Pulmonary artery endothelial cell (primary cell): ENCODE measurements at regions not wholly inside any gene's neighbourhood (a gene's known extent, or its start where the extent isn't known, plus 50 kb on each side); places are given as distances from the start of the nearest gene placed in this dataset.

Source experiments
- DNase-seq: peaks from one replicate; pipeline ENCODE4 v3.0.0-alpha.2; 2011; ENCODE audit warnings: low read depth, low spot score

- no peak for DNase-seq
Measured at GRCh38 chr11:69393178-69393832, 88.2 kb upstream of the LINC01488 start.

GRCh38 chr11:69393865-69394233 lies 87.6 kb upstream of the LINC01488 start:
- DNase-seq: no peak

GRCh38 chr11:69394234-69394868 lies 87.1 kb upstream of the LINC01488 start:
- no peak for DNase-seq

DNA sequence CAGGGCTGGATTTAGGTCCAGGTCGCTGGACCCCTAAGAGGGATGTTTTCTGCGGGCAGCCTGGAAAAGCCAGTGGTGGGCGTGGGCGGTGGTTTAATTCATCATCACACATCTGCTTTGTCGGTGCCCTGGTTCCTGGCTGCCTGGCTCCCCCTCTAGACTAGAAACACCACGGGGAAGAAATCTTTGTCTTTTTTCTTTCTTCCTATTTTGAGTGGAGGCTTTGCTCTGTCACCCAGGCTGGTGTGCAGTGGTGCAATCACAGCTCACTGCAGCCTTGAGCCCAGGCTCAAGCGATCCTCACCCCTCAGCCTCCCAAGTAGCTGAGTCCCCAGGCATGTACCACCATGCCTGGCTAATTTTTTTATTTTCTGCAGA lies 86.6 kb upstream of the LINC01488 start:
- no peak for DNase-seq

DNA sequence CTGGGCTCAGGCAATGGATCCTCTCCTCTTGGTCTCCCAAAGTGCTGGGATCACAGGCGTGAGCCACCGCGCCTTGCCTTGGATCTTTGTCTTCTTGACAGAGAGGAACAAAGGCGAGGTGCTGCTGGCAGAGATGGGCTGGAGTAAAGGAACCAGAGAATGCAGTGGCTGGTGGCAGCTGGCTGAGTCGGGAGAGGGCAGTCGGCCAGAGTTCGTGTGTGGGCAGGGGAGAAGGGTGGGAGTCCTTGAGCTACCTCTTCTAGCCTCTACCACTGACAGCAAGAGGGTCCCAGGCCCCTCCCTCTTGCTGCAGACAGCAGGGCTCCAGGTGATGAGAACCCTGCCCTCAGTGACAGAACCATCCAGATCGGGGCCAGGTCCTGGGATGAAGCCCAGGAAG lies 86.2 kb upstream of the LINC01488 start:
- DNase-seq: no peak

GRCh38 chr11:69396051-69396947 lies 85.2 kb upstream of the LINC01488 start:
- no peak for DNase-seq

- no peak for DNase-seq
Measured at GRCh38 chr11:69396948-69397307, 84.5 kb upstream of the LINC01488 start.

DNA sequence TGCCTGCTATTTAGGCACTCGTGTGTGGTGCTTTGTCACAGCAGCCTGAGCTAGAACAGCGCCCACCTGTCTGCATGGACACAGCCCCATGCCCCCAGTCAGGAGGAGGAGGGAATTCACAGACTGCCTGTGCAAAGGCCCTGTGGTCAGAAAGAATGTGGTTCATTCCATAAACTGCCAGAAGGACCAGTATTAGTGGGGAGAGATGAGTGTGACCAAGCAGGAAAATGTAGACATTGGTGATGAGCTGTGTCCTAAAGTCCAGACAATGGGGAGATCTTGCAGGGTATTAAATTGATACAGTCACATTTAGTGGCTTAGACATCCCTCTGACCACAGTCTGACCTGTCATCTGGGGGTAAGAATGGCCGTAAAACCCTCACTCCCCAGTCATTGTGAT lies 83.7 kb upstream of the LINC01488 start:
- no peak for DNase-seq

DNA sequence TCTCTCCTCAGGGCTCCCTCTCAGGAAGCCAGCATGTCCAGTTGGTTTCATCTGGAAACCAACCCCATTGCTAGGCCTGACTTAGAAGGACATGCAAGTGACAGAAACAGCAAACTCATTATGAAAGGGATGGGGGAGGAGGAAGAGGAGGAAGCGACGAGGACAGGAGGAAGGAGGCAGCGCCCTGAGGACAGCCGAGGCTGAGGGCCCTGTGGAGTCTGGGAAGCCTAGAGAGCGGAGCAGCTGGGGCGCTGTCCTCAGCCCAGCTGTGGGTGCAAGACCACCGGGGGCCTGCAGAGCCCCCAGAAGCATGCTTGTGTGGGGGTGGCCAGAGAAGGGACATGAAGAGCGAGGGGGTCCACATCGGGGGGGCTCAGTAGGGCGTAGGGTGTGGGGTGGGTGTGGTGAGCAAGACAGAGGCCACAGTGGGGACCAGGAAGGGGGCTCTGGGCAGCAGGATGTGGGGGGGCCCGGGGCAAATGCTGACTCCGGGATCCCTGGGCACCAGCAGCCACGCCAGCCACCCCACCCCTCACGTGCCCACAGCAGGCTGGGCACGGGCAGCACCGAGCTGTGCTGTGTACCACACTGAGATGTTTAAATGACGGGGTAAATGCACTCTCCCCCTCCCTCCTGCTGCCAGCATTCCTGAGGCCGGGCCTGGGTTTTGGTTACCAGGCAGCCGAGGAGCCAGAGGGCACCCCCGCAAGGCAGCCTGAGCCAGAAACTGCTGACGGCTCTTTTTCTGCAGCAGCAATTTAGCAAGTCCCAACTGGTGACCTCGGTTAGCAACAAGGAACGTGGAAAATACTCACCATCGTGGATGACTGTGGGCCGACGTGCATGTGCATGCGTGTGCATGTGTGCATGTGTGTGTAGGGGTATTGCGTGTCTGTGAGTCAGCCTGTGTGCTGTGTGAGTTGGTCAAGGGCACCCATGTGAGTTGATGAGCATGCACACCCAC lies 82.7 kb upstream of the LINC01488 start:
- DNase-seq: no peak

GRCh38 chr11:69400140-69400539 lies 81.3 kb upstream of the LINC01488 start:
- no peak for DNase-seq

GRCh38 chr11:69400771-69401590 lies 80.5 kb upstream of the LINC01488 start:
- DNase-seq: no peak

GRCh38 chr11:69401715-69402114 lies 79.7 kb upstream of the LINC01488 start:
- no peak for DNase-seq

DNA sequence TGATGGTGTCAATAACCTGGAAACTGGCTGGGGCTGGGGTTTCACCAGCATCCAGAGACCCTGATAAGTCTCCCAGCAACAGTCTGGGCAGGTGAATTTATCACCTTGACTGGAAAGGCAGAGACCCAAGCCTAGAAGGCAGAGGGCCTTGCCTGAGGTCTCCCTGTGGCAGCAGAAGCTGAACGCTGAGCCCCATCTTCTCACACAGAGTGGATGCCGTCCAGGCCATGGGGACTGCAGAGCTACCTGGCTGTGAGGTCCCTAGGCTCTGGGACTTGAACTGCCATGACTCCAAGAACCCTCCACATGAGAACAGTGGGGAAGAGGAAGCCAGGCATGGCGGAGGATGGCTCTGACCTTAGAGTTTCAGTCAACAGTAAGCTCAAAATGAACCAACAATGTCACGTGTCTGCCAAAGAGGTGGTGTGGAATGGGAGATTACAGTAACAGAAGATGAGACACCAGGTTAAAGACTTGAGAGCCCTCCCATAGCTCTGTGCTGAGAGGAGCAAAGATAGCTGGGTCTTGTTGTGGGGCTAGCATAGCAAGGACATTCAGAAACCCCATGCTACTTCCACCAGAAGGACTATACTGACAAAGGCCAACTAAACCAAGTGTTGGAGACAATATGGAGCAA lies 79.1 kb upstream of the LINC01488 start:
- no peak for DNase-seq

DNA sequence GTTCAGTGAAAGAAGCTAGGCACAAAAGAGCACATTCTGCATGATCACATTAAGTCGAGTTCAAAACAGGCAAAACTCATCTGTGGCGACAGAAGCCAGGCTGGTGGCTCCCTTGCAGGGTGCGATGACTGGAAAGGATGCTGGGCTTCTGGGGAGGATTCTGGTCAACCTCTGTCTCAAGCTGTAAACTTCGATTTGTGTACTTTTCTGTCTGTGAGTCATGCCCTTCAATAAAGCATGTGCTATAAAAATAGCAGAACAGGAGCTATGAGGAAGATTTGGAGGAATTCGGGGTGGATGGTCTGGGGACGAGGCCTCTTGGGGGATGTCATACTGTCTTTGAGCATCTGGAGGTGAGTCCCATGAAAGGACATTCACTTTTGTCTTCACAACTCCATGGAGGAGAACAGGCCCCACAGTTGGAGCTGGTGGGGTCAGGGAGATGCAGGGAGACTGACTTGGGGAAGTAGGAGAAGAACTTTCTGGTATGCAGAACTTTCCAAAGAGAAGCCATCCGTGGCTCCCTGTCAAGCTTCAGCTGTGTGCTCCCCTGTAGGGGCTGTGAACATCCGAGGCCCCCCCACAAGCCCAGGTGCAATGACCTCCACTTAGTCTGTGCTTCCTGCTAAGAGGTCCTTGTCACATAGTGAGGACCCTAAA lies 77.8 kb upstream of the LINC01488 start:
- no peak for DNase-seq

DNA sequence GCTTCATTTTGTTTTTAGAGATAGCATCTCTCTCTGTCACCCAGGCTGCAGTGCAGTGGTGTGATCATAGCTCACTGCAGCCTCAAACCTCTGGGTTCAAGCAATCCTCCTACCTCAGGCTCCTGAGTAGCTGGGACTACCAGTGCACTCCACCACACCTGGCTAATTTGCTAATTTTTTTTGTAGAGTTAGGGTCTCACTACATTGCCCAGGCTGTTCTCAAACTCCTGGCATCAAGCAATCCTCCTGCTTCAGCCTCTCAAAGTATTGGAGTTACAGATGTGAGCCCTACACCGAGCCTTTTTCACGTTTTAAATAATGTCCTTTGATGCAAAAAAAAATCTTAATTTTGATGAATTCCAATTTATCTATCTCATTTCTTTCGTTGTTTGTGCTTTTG lies 75.4 kb upstream of the LINC01488 start:
- no peak for DNase-seq

- no peak for DNase-seq
Measured at GRCh38 chr11:69409812-69410645, 71.4 kb upstream of the LINC01488 start.

DNA sequence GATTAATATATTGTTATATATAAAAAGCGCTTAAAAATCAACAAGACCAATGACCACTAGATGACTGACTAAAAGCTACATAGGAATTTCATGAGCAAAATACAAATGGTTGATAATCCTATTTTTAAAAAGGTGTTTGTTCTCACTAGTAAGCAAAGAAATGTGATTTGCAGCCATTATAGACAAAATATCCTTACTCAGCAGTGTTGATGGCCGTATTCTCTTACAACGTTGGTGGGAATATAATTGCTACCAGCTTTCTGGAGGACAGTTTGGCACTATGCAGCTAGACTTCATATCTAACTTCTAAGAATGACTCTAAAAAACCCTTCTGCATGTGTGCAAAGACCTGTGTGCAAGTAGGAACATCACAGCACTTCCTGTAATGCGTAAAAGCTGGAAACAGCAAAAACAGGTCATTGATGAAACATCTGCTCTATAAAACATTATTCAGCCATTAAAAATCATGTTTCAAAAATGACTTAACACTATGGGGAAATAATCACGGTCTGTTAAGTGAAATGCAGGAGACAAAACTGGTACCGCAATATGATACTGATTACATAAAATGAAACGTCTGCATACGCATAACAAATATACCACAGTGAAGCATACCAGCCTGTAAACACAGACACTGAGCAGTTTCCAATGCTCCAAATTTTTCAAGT lies 70.1 kb upstream of the LINC01488 start:
- no peak for DNase-seq
